Nephron progenitor cell (in vitro differentiated cells): ENCODE measurements at regions not wholly inside any gene's neighbourhood (a gene's known extent, or its start where the extent isn't known, plus 50 kb on each side); places are given as distances from the start of the nearest gene placed in this dataset.

Experiments
- DNase-seq: peaks from one replicate; pipeline ENCODE4 v3.0.0; 2021
- H3K27ac Mint-ChIP-seq: 2 replicates; pipeline ENCODE4 v1.8.0; 2021; ENCODE audit warnings: mild to moderate bottlenecking, moderate library complexity, mixed read lengths
- H3K27me3 Mint-ChIP-seq: 2 replicates; pipeline ENCODE4 v1.8.0; 2021; ENCODE audit warnings: mild to moderate bottlenecking, low read depth, mixed read lengths; ENCODE audit not compliant: poor library complexity
- H3K36me3 Mint-ChIP-seq: 2 replicates; pipeline ENCODE4 v1.8.0; 2021; ENCODE audit warnings: low read depth, mixed read lengths
- H3K4me1 Mint-ChIP-seq: 2 replicates; pipeline ENCODE4 v1.8.0; 2021; ENCODE audit warnings: mixed read lengths
- H3K4me3 Mint-ChIP-seq: 2 replicates; pipeline ENCODE4 v1.8.0; 2021; ENCODE audit warnings: mild to moderate bottlenecking, moderate library complexity, mixed read lengths
- H3K9me3 Mint-ChIP-seq: 2 replicates; pipeline ENCODE4 v1.8.0; 2021; ENCODE audit warnings: mild to moderate bottlenecking, moderate library complexity, mixed read lengths
- TF ChIP-seq, protein P1 (sequence below): fragments of 200-600 bp; sonication (generic); IDR thresholded peaks from 2 replicates; pipeline ENCODE4 v1.5.0; 2021; ENCODE audit warnings: antibody characterized with exemption

DNA sequence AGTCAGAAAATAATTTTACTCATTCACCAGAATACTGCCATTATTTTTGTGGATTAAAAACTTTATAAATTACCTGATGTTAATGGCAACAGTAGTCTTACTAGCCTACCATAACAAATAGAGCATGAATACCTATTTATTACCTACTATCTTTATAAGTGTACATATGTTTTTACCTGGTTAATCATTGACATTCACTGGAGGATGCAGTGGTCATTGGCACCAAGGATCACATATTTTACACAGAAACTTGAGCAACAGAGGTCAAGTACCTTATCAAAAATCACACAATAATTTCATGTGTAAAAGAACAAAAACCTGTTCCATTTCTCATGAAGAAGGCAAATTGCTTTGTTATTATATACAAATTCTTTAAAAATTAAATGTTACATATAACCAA lies 1284.9 kb upstream of the NCAM2 start:
- Mint-ChIP-seq H3K4me1 (no peaks in the 10 kb centered on the region), H3K36me3 (no peaks in the 10 kb centered on the region), H3K9me3 (peaks cover 6% of the 10 kb centered on the region), H3K4me3 (no peak overlapping the region), H3K27me3 (no peaks in the 10 kb centered on the region), H3K27ac (no peak overlapping the region)
- TF ChIP-seq, protein P1, sequence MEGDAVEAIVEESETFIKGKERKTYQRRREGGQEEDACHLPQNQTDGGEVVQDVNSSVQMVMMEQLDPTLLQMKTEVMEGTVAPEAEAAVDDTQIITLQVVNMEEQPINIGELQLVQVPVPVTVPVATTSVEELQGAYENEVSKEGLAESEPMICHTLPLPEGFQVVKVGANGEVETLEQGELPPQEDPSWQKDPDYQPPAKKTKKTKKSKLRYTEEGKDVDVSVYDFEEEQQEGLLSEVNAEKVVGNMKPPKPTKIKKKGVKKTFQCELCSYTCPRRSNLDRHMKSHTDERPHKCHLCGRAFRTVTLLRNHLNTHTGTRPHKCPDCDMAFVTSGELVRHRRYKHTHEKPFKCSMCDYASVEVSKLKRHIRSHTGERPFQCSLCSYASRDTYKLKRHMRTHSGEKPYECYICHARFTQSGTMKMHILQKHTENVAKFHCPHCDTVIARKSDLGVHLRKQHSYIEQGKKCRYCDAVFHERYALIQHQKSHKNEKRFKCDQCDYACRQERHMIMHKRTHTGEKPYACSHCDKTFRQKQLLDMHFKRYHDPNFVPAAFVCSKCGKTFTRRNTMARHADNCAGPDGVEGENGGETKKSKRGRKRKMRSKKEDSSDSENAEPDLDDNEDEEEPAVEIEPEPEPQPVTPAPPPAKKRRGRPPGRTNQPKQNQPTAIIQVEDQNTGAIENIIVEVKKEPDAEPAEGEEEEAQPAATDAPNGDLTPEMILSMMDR = no peak
- DNase-seq = no peak

DNA sequence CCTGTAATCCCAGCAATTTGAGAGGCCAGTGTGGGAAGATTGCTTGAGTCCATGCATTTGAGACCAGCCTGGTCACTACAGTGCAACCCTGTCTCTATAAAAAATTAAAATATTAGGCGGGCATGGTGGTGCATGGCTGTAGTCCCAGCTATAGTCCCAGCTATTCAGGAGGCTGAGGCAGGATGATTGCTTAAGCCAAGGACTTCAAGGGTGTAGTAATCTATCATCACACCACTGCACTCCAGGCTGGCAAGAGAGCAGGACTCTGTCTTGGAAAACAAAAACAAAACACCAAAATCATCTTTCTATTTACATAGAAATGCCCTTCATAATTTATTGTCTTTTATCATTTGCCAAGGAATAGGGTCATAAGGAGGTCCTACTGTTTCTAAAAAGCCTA lies 1274.1 kb upstream of the NCAM2 start:
- TF ChIP-seq, protein P1 = no peak
- Mint-ChIP-seq H3K4me1 (no peaks in the 10 kb centered on the region), H3K36me3 (no peaks in the 10 kb centered on the region), H3K4me3 (no peak overlapping the region), H3K27ac (no peak overlapping the region), H3K9me3 (peaks cover 12% of the 10 kb centered on the region), H3K27me3 (no peaks in the 10 kb centered on the region)
- no peak for DNase-seq

DNA sequence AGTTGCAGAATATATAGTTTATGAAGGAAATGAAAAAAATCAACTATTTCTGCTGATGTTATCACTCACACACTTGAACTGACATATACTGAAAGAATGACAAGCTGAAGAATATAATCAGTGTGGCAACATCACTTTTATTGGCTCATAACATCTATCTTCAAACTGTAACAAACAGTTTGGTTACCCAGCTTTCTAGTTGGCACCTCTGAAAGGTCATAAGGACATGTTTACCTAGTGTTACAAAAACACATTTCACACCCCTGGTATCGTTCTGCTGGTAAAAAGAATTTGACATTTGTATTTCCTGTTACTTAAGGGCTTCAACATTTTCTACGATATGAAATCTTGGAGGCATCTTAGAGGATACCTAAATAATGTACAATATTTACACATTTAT lies 1267.0 kb upstream of the NCAM2 start:
- TF ChIP-seq, protein P1 = no peak
- Mint-ChIP-seq H3K9me3 (peaks cover 6% of the 10 kb centered on the region), H3K4me3 (no peak overlapping the region), H3K4me1 (no peaks in the 10 kb centered on the region), H3K36me3 (no peaks in the 10 kb centered on the region), H3K27ac (no peak overlapping the region), H3K27me3 (peaks cover 2% of the 10 kb centered on the region)
- DNase-seq = no peak

DNA sequence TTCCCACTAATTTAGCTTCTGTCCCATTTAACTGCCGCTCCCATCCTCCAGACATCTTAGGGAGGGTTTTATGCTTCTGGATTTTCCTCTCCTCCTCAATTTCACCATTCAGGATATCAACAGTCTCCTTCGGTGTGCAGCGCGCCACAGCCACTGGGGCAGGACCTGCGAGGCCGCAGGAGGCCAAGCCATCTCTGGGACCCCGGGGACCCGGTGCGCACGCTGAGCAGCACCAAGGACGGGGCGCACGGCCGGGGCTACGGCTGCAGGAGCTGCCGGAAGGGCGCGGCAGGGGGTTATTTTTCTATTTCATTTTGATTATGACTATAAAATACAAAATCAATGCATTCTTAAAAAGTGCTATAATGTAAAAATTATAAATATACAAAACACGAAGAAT lies 1238.4 kb upstream of the NCAM2 start:
- Mint-ChIP-seq H3K36me3 (no peaks in the 10 kb centered on the region), H3K4me1 (no peaks in the 10 kb centered on the region)

DNA sequence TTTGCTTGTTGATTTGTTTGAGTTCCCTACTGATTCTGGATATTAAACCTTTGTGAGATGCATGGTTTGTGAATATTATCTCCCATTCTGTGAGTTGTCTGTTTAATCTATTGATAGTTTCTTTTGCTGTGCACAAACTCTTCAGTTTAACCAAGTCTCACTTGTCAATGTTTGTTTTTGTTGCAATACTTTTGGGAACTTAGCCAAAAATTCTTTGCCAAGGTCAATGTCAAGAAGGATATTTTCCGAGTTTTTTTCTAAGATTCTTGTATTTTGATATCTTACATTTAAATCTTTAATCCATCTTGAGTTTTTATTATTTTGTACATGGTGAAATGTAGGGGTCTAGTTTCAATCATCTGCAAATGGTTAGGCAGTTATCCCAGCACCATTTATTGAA lies 1230.7 kb upstream of the NCAM2 start:
- Mint-ChIP-seq H3K9me3 (no peaks in the 10 kb centered on the region), H3K4me3 (no peak overlapping the region), H3K36me3 (no peaks in the 10 kb centered on the region), H3K4me1 (no peaks in the 10 kb centered on the region), H3K27me3 (no peaks in the 10 kb centered on the region), H3K27ac (no peak overlapping the region)
- TF ChIP-seq, protein P1 = no peak
- DNase-seq = no peak

More for the DNA sequence above, 1238.4 kb upstream of the NCAM2 start:
- DNase-seq = no peak
- no peak overlapping the region for H3K4me3 Mint-ChIP-seq
- H3K27ac Mint-ChIP-seq = no peak overlapping the region
- H3K27me3 Mint-ChIP-seq = peaks cover 3% of the 10 kb centered on the region
- H3K9me3 Mint-ChIP-seq = no peaks in the 10 kb centered on the region
- TF ChIP-seq, protein P1 = no peak

DNA sequence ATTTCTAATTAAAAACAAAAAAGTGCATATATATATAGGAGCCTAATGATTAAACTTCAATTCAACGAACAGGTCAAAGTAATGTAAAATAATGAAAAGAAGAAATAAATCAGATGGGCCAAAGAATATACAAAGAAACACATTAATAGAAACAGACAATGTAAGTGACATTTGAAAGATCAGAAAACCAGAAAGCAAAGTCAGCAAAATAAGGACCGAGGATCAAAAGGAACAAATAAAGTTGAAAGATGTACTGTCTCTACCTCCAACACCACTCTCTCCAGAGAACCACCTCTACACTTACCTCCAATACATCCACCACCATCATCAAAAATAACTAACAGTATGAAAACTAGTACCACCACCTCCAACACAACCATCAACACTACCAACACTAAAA lies 1226.3 kb upstream of the NCAM2 start:
- no peaks in the 10 kb centered on the region for H3K36me3 Mint-ChIP-seq
- no peak overlapping the region for H3K4me3 Mint-ChIP-seq
- TF ChIP-seq, protein P1 = no peak
- H3K9me3 Mint-ChIP-seq = no peaks in the 10 kb centered on the region
- no peak overlapping the region for H3K27ac Mint-ChIP-seq
- DNase-seq = no peak
- no peaks in the 10 kb centered on the region for H3K27me3 Mint-ChIP-seq
- no peaks in the 10 kb centered on the region for H3K4me1 Mint-ChIP-seq
